Activated CD4-positive, alpha-beta T cell treated with anti-CD3 and anti-CD28 coated beads, Interleukin-2, amount 50 U/mL, for 1 hour (primary cell): ENCODE measurements at regions not wholly inside any gene's neighbourhood (a gene's known extent, or its start where the extent isn't known, plus 50 kb on each side); places are given as distances from the start of the nearest gene placed in this dataset.
A peak's percentile ranks its signal among the peaks of the same experiment; 100 is the strongest.

Experiments used
- DNase-seq: peaks from one replicate; pipeline ENCODE4 v3.0.0-alpha.2; 2020

- no peak for DNase-seq
Observed at GRCh38 chr9:94159069-94159939, 75.0 kb downstream of the PTPDC1 start.

GRCh38 chr9:94160594-94161501 is 76.6 kb downstream of the PTPDC1 start:
- no peak for DNase-seq

GRCh38 chr9:94161673-94162072 is 77.4 kb downstream of the PTPDC1 start:
- no peak for DNase-seq

GRCh38 chr9:94164806-94165549 is 80.7 kb downstream of the PTPDC1 start:
- no peak for DNase-seq

- peak; percentile 94 for DNase-seq
Observed at GRCh38 chr9:94165592-94166235, 81.5 kb downstream of the PTPDC1 start.

- peak; percentile 92 for DNase-seq
Observed at GRCh38 chr9:94166236-94166975, 82.1 kb downstream of the PTPDC1 start.

- no peak for DNase-seq
Observed at GRCh38 chr9:94166976-94167346, 82.7 kb downstream of the PTPDC1 start.

GRCh38 chr9:94167376-94167890 is 83.2 kb downstream of the PTPDC1 start:
- no peak for DNase-seq

- no peak for DNase-seq
Observed at GRCh38 chr9:94168203-94169000, 84.1 kb downstream of the PTPDC1 start.

- no peak for DNase-seq
Observed at GRCh38 chr9:94169968-94170367, 85.7 kb downstream of the PTPDC1 start.

GRCh38 chr9:94173632-94174031 is 85.5 kb upstream of the ZNF169 start:
- DNase-seq: no peak

GRCh38 chr9:94174164-94174563 is 84.9 kb upstream of the ZNF169 start:
- DNase-seq: no peak

GRCh38 chr9:94175669-94176068 is 83.4 kb upstream of the ZNF169 start:
- no peak for DNase-seq

GRCh38 chr9:94176608-94177007 is 82.5 kb upstream of the ZNF169 start:
- no peak for DNase-seq

GRCh38 chr9:94178927-94179326 is 80.2 kb upstream of the ZNF169 start:
- DNase-seq: no peak

- DNase-seq: no peak
Observed at GRCh38 chr9:94181408-94182181, 77.5 kb upstream of the ZNF169 start.

- DNase-seq: no peak
Observed at GRCh38 chr9:94182532-94182931, 76.6 kb upstream of the ZNF169 start.

- no peak for DNase-seq
Observed at GRCh38 chr9:94183240-94183999, 75.7 kb upstream of the ZNF169 start.

- DNase-seq: no peak
Observed at GRCh38 chr9:94188246-94188645, 70.9 kb upstream of the ZNF169 start.
